Fibroblast of lung (primary cell): ENCODE measurements at regions not wholly inside any gene's neighbourhood (a gene's known extent, or its start where the extent isn't known, plus 50 kb on each side); places are given as distances from the start of the nearest gene placed in this dataset.

Experiments used
- DNase-seq, 2 donors: peaks; one replicate each; pipeline versions ENCODE4 v3.0.0 to v3.0.0-alpha.2; 2010; ENCODE audit warnings: low read depth in 2 of 2
- H2AFZ ChIP-seq: 2 replicates; pipeline ENCODE4 v1.5.1; 2012; ENCODE audit warnings: low read length, control low read depth, inconsistent platforms
- H3K27ac ChIP-seq: 2 replicates; pipeline ENCODE4 v1.5.1; 2011; ENCODE audit warnings: low read length, control low read depth; ENCODE audit not compliant: insufficient read depth
- H3K27me3 ChIP-seq: 2 replicates; pipeline ENCODE4 v1.5.1; 2011; ENCODE audit warnings: mild to moderate bottlenecking, low read length; ENCODE audit not compliant: control insufficient read depth, insufficient read depth
- H3K36me3 ChIP-seq: 2 replicates; pipeline ENCODE4 v1.5.1; 2011; ENCODE audit warnings: low read length; ENCODE audit not compliant: control insufficient read depth, insufficient read depth
- H3K4me1 ChIP-seq: 2 replicates; pipeline ENCODE4 v1.5.1; 2011; ENCODE audit warnings: low read length; ENCODE audit not compliant: control insufficient read depth, insufficient read depth; ENCODE audit errors: extremely low read depth
- H3K4me2 ChIP-seq: 2 replicates; pipeline ENCODE4 v1.5.1; 2011; ENCODE audit warnings: low read length, control low read depth; ENCODE audit not compliant: insufficient read depth; ENCODE audit errors: extremely low read depth
- H3K4me3 ChIP-seq, 4 experiments: fragments of 200-600 bp in 1 of 4; sonication (generic) in 1 of 4; replicated peaks in 1 of 4; 2 replicates each; pipeline ENCODE4 v1.5.1; 2011 to 2016; ENCODE audit warnings: low read length in 4 of 4, low read depth in 3 of 4, mild to moderate bottlenecking in 3 of 4, control low read depth in 2 of 4, inconsistent platforms in 1 of 4, mixed read lengths in 1 of 4; ENCODE audit not compliant: insufficient read depth in 1 of 4; ENCODE audit errors: control extremely low read depth in 1 of 4
- H3K79me2 ChIP-seq: 2 replicates; pipeline ENCODE4 v1.5.1; 2012; ENCODE audit warnings: mild to moderate bottlenecking, low read length, inconsistent platforms; ENCODE audit not compliant: control insufficient read depth, insufficient read depth
- H3K9ac ChIP-seq: 2 replicates; pipeline ENCODE4 v1.5.1; 2011; ENCODE audit warnings: mild to moderate bottlenecking, low read length, control low read depth; ENCODE audit not compliant: insufficient read depth
- H3K9me3 ChIP-seq: 2 replicates; pipeline ENCODE4 v1.5.1; 2012; ENCODE audit warnings: low read depth, low read length; ENCODE audit not compliant: control insufficient read depth, insufficient read depth
- H4K20me1 ChIP-seq: 2 replicates; pipeline ENCODE4 v1.5.1; 2011; ENCODE audit warnings: low read length; ENCODE audit not compliant: control insufficient read depth, insufficient read depth; ENCODE audit errors: extremely low read depth
- EZH2 ChIP-seq: IDR thresholded peaks from 2 replicates; pipeline ENCODE4 v1.5.1; 2012; ENCODE audit warnings: low read length, control low read depth, mild to moderate bottlenecking; ENCODE audit errors: missing control alignments
- TF ChIP-seq, protein P1 (sequence below), 2 donors: IDR thresholded peaks in 1 of 2; conservative IDR thresholded peaks in 1 of 2; 1 replicate in 1 of 2; 2 replicates in 1 of 2; pipeline ENCODE4 v1.5.1; 2011 to 2012; ENCODE audit warnings: low read length in 2 of 2, control low read depth in 1 of 2, inconsistent platforms in 1 of 2, low read depth in 1 of 2, mild to moderate bottlenecking in 1 of 2

DNA sequence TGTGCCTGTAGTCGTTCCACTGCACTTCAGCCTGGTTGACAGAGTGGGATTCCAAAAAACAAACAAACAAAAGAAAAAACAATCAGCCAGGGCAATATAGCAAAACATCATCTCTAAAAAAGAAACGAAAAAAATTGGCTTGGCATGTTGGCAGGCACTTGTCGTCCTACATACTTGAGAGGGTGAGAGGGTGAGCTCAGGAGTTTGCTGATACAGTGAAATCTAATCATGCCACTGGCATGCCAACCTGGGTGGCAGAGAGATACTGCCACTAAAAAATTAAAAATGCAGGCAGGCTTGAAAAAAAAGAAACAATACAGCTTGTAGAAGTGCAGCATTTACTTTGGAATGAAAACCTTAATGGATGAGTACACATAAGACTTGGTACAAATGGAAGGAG, 282.9 kb upstream of the RGPD4 start:
- no peak overlapping the region for H3K4me2 ChIP-seq
- H4K20me1 ChIP-seq: no peaks in the 10 kb centered on the region
- no peaks in the 10 kb centered on the region for H3K9me3 ChIP-seq
- DNase-seq: no peak
- H3K79me2 ChIP-seq: no peaks in the 10 kb centered on the region
- H3K36me3 ChIP-seq: no peaks in the 10 kb centered on the region
- no peaks in the 10 kb centered on the region for H3K27me3 ChIP-seq
- no peaks in the 10 kb centered on the region for H3K4me1 ChIP-seq
- no peak overlapping the region for H2AFZ ChIP-seq
- H3K27ac ChIP-seq: no peak overlapping the region
- no peak overlapping the region for H3K9ac ChIP-seq
- H3K4me3 ChIP-seq: no peak overlapping the region
- no peak for TF ChIP-seq EZH2
- TF ChIP-seq, protein P1, sequence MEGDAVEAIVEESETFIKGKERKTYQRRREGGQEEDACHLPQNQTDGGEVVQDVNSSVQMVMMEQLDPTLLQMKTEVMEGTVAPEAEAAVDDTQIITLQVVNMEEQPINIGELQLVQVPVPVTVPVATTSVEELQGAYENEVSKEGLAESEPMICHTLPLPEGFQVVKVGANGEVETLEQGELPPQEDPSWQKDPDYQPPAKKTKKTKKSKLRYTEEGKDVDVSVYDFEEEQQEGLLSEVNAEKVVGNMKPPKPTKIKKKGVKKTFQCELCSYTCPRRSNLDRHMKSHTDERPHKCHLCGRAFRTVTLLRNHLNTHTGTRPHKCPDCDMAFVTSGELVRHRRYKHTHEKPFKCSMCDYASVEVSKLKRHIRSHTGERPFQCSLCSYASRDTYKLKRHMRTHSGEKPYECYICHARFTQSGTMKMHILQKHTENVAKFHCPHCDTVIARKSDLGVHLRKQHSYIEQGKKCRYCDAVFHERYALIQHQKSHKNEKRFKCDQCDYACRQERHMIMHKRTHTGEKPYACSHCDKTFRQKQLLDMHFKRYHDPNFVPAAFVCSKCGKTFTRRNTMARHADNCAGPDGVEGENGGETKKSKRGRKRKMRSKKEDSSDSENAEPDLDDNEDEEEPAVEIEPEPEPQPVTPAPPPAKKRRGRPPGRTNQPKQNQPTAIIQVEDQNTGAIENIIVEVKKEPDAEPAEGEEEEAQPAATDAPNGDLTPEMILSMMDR (conservative IDR thresholded peaks at IDR 0.05 in 1 of 2, IDR thresholded peaks at IDR 0.05 in 1 of 2; ENCODE audit: low read depth in 1 of 2, low read length in 2 of 2): no peak

GRCh38 chr2:107545066-107545465, 281.6 kb upstream of the RGPD4 start:
- TF ChIP-seq EZH2: no peak
- TF ChIP-seq, protein P1 (conservative IDR thresholded peaks at IDR 0.05 in 1 of 2, IDR thresholded peaks at IDR 0.05 in 1 of 2; ENCODE audit: low read depth in 1 of 2, low read length in 2 of 2): no peak
- Histone ChIP-seq H3K9ac (no peak overlapping the region), H2AFZ (no peak overlapping the region), H3K79me2 (no peaks in the 10 kb centered on the region), H3K9me3 (no peaks in the 10 kb centered on the region), H3K4me2 (no peak overlapping the region), H4K20me1 (no peaks in the 10 kb centered on the region), H3K27ac (no peak overlapping the region), H3K36me3 (no peaks in the 10 kb centered on the region), H3K4me1 (no peaks in the 10 kb centered on the region), H3K4me3 (no peak overlapping the region), H3K27me3 (no peaks in the 10 kb centered on the region)
- no peak for DNase-seq

DNA sequence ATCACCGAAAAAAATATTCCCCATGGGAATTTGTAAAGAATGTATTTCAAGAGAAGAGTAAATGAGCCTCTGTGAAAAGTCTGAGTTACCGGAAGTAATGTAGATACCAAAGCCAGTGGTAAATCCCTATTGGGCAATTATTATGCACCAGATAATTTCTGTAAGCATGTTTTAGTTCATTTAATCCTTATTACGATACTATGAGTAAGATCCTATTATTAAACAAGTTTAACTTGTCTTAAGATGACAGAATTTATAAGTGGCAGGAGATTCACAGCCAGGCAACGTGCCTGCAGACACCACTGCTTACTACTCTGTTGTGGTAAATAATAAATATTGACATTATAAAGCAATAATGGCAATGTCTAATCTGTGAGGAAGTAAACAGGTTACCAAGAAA, 280.8 kb upstream of the RGPD4 start:
- DNase-seq: no peak
- no peaks in the 10 kb centered on the region for H3K79me2 ChIP-seq
- H3K4me3 ChIP-seq: no peak overlapping the region
- no peak overlapping the region for H3K27ac ChIP-seq
- H3K27me3 ChIP-seq: no peaks in the 10 kb centered on the region
- no peak overlapping the region for H3K4me2 ChIP-seq
- H3K9ac ChIP-seq: no peak overlapping the region
- TF ChIP-seq EZH2: no peak
- TF ChIP-seq, protein P1 (conservative IDR thresholded peaks at IDR 0.05 in 1 of 2, IDR thresholded peaks at IDR 0.05 in 1 of 2; ENCODE audit: low read depth in 1 of 2, low read length in 2 of 2): no peak
- H3K9me3 ChIP-seq: no peaks in the 10 kb centered on the region
- H4K20me1 ChIP-seq: no peaks in the 10 kb centered on the region
- no peaks in the 10 kb centered on the region for H3K36me3 ChIP-seq
- no peak overlapping the region for H2AFZ ChIP-seq
- H3K4me1 ChIP-seq: no peaks in the 10 kb centered on the region
